Hepatocyte (in vitro differentiated cells): ENCODE measurements at regions not wholly inside any gene's neighbourhood (a gene's known extent, or its start where the extent isn't known, plus 50 kb on each side); places are given as distances from the start of the nearest gene placed in this dataset.

ENCODE experiments used
- EZH2 ChIP-seq: fragments of 200-600 bp; sonication (generic); IDR thresholded peaks from 2 replicates; pipeline ENCODE4 v1.6.1; 2016; ENCODE audit warnings: antibody characterized with exemption, mild to moderate bottlenecking, borderline replicate concordance
- EZH2phosphoT487 ChIP-seq: fragments of 200-600 bp; sonication (generic); IDR thresholded peaks from one replicate; pipeline ENCODE4 v1.6.1; 2018; ENCODE audit warnings: antibody characterized with exemption, mild to moderate bottlenecking, low read depth, moderate library complexity; ENCODE audit not compliant: unreplicated experiment, severe bottlenecking
- TF ChIP-seq, protein P1 (sequence below): fragments of 200-600 bp; sonication (generic); IDR thresholded peaks from 2 replicates; pipeline ENCODE4 v1.5.1; 2016; ENCODE audit warnings: antibody characterized with exemption, mild to moderate bottlenecking; ENCODE audit not compliant: poor library complexity

DNA sequence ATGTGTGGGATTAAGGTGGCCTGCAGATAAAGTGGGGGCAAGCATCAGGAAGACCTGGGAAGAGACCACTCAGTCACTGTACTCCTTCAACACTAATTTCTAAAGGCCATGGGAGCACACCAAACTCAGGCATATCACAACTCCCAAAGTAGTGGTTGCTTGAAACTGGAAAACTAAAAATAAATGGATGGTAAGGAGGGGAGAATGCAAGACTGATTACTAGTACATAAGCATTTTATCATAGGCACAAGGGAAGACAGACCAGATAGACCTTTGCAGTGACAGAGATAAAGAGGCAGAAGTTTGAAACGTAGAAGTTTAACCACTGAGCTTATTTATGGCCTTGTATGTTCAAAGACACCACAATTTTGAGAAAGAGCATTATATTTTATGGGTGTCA lies 1098.1 kb upstream of the CELF4 start:
- TF ChIP-seq, protein P1, sequence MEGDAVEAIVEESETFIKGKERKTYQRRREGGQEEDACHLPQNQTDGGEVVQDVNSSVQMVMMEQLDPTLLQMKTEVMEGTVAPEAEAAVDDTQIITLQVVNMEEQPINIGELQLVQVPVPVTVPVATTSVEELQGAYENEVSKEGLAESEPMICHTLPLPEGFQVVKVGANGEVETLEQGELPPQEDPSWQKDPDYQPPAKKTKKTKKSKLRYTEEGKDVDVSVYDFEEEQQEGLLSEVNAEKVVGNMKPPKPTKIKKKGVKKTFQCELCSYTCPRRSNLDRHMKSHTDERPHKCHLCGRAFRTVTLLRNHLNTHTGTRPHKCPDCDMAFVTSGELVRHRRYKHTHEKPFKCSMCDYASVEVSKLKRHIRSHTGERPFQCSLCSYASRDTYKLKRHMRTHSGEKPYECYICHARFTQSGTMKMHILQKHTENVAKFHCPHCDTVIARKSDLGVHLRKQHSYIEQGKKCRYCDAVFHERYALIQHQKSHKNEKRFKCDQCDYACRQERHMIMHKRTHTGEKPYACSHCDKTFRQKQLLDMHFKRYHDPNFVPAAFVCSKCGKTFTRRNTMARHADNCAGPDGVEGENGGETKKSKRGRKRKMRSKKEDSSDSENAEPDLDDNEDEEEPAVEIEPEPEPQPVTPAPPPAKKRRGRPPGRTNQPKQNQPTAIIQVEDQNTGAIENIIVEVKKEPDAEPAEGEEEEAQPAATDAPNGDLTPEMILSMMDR, result no peak
- TF ChIP-seq EZH2phosphoT487, result no peak
- no peak for TF ChIP-seq EZH2
